ENCODE measurements at regions not wholly inside any gene's neighbourhood (a gene's known extent, or its start where the extent isn't known, plus 50 kb on each side); places are given as distances from the start of the nearest gene placed in this dataset.

DNA sequence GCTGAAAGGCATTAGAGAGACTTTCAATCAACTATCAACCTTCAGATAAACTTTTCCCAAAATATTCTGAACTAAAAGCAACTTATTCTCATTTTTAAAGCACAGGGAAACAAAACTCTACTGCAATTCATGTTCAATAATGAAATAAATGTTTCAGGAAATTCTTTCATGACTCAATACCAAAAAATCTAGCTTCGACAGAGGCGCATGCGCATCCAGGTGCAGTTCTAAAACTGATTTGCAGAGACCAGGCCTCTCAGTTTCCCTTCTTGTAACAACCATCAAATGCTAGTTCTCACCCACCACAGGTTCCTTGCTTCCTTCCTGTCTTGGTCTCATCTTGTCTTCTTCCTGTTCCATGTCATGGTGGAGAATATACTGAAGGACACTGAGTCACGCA is 55.3 kb upstream of the NRBF2 start:
- H3K9me3 ChIP-seq, result no peaks in the 10 kb centered on the region
- no peak overlapping the region for H3K4me2 ChIP-seq
- H3K36me3 ChIP-seq, result no peaks in the 10 kb centered on the region
- TF ChIP-seq Cebpa-rat (IDR thresholded peaks at IDR 0.05), result no peak
- no peaks in the 10 kb centered on the region for H4K20me1 ChIP-seq
- no peaks in the 10 kb centered on the region for H3K27me3 ChIP-seq
- H3K4me1 ChIP-seq, result no peaks in the 10 kb centered on the region
- no peak overlapping the region for H3K9ac ChIP-seq
- H3K4me3 ChIP-seq, result no peak overlapping the region
- H3K27ac ChIP-seq, result no peak overlapping the region

- H3K4me2 ChIP-seq, result no peak overlapping the region
- no peak overlapping the region for H3K4me3 ChIP-seq
- no peak for TF ChIP-seq Cebpa-rat (IDR thresholded peaks at IDR 0.05)
- H3K36me3 ChIP-seq, result no peaks in the 10 kb centered on the region
- H3K9me3 ChIP-seq, result no peaks in the 10 kb centered on the region
- no peak overlapping the region for H3K27ac ChIP-seq
- H3K4me1 ChIP-seq, result peaks cover 7% of the 10 kb centered on the region; the same call in 1 of the 2 replicates
- H4K20me1 ChIP-seq, result no peaks in the 10 kb centered on the region
- no peak overlapping the region for H3K9ac ChIP-seq
- H3K27me3 ChIP-seq, result no peaks in the 10 kb centered on the region
Observed at GRCh38 chr10:63072951-63073350, 60.2 kb upstream of the NRBF2 start.

GRCh38 chr10:63071145-63071544 is 62.0 kb upstream of the NRBF2 start:
- H3K27ac ChIP-seq, result no peak overlapping the region
- no peaks in the 10 kb centered on the region for H3K36me3 ChIP-seq
- H4K20me1 ChIP-seq, result no peaks in the 10 kb centered on the region
- H3K9ac ChIP-seq, result no peak overlapping the region
- H3K4me2 ChIP-seq, result no peak overlapping the region
- no peak for TF ChIP-seq Cebpa-rat (IDR thresholded peaks at IDR 0.05)
- H3K4me1 ChIP-seq, result peaks cover 7% of the 10 kb centered on the region; the same call in 1 of the 2 replicates
- no peak overlapping the region for H3K4me3 ChIP-seq
- H3K9me3 ChIP-seq, result no peaks in the 10 kb centered on the region
- H3K27me3 ChIP-seq, result no peaks in the 10 kb centered on the region

DNA sequence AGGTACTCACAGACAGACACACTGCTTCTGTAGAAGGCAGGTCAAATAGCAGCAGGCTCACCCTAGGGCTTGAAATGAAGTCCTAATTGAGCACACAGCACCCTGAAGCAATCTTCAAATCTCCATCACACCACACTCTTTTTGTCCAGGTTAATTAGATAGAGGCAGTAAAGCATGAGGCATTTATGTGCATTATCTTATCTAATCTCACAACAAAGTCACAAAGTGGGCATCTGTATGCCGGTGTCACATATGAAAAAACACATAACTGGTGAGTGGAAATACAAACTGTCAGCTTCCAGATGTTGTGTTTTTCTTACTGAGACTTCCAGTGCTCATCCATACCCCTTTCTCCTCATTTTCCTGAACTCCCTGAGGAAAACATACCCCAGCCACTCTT is 63.8 kb upstream of the NRBF2 start:
- Histone ChIP-seq H3K4me3 (no peak overlapping the region), H3K4me2 (no peak overlapping the region), H3K9me3 (no peaks in the 10 kb centered on the region), H3K27ac (no peak overlapping the region), H3K27me3 (no peaks in the 10 kb centered on the region), H3K36me3 (no peaks in the 10 kb centered on the region), H3K9ac (no peak overlapping the region), H3K4me1 (peaks cover 7% of the 10 kb centered on the region; the same call in 1 of the 2 replicates), H4K20me1 (no peaks in the 10 kb centered on the region)
- TF ChIP-seq Cebpa-rat (IDR thresholded peaks at IDR 0.05), result no peak

DNA sequence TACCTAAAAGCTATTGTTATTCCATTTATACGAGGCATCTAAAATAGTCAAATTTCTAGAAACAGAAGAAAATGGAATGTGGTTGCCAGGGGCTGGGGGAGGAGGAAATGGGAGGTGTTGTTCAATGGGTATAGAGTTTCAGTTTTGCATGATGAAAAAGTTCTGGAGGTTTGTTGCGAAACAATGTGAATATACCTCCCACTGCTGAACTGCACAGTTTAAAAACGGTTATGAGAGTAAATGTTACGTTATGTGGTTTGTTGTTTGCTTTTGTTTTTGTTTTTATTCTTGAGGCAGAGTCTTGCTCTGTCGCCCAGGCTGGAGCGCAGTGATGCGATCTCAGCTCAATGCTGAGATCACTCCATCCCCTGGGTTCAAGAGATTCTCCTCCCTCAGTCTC is 64.9 kb upstream of the NRBF2 start:
- Histone ChIP-seq H3K4me2 (no peak overlapping the region), H3K4me3 (no peak overlapping the region), H3K9ac (no peak overlapping the region), H3K9me3 (no peaks in the 10 kb centered on the region), H3K27me3 (no peaks in the 10 kb centered on the region), H3K27ac (no peak overlapping the region), H4K20me1 (no peaks in the 10 kb centered on the region), H3K4me1 (peaks cover 7% of the 10 kb centered on the region; the same call in 1 of the 2 replicates), H3K36me3 (no peaks in the 10 kb centered on the region)
- peak; percentile 34; the same call in 1 of the 2 replicates for TF ChIP-seq Cebpa-rat (IDR thresholded peaks at IDR 0.05)

DNA sequence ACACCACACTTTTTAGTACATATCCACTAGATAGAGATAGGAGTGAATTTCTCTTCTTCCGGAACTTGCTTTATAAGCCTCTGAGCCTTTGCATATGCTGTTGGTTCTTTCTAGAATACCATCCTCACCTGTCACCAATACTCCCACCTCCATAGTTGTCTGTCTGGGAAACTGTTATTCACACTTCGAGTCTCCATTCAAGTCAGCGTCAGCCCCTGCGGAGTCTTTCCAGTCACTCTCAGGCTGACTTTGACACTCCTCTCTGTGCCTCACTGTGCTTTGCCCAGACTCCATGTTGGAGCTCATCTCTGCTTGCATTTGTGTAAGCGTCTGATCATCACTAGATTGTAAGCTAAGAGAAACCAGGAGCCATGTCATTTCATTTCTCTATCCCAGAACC is 66.5 kb upstream of the NRBF2 start:
- Histone ChIP-seq H3K4me3 (no peak overlapping the region), H4K20me1 (no peaks in the 10 kb centered on the region), H3K4me1 (0 out of 2 replicates have a peak, but pooled peaks cover under 1% of the 10 kb centered on the region), H3K9ac (no peak overlapping the region), H3K36me3 (no peaks in the 10 kb centered on the region), H3K4me2 (no peak overlapping the region), H3K9me3 (no peaks in the 10 kb centered on the region), H3K27ac (no peak overlapping the region), H3K27me3 (no peaks in the 10 kb centered on the region)
- no peak for TF ChIP-seq Cebpa-rat (IDR thresholded peaks at IDR 0.05)

DNA sequence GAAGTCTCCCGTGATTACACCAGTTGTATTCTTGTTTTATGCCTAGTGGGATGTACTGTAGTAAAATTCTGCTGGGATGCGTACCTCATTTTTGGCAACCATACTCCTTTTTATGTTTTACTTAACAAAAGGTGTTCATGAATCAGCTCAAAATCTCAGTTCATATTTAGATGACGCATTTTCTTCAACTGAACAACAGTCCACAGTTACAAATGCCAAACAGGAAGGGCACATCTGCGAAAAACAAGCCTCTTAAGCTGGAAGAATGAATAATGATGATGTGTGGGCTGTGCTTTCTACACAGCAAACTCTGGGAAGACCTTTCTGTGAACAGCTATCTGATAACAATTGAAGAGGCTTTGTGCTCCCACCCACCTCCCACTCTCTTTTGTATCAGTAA is 68.4 kb upstream of the NRBF2 start:
- Histone ChIP-seq H3K4me2 (no peak overlapping the region), H3K27me3 (no peaks in the 10 kb centered on the region), H3K27ac (no peak overlapping the region), H3K4me3 (no peak overlapping the region), H3K4me1 (no peaks in the 10 kb centered on the region), H4K20me1 (no peaks in the 10 kb centered on the region), H3K36me3 (no peaks in the 10 kb centered on the region), H3K9me3 (no peaks in the 10 kb centered on the region), H3K9ac (no peak overlapping the region)
- no peak for TF ChIP-seq Cebpa-rat (IDR thresholded peaks at IDR 0.05)

GRCh38 chr10:63058236-63058635 is 74.9 kb upstream of the NRBF2 start:
- Histone ChIP-seq H3K9me3 (no peaks in the 10 kb centered on the region), H3K4me1 (0 out of 2 replicates have a peak, but pooled peaks cover 5% of the 10 kb centered on the region), H3K4me3 (no peak overlapping the region), H3K9ac (no peak overlapping the region), H3K4me2 (no peak overlapping the region), H4K20me1 (no peaks in the 10 kb centered on the region), H3K36me3 (no peaks in the 10 kb centered on the region), H3K27me3 (no peaks in the 10 kb centered on the region), H3K27ac (no peak overlapping the region)
- TF ChIP-seq Cebpa-rat (IDR thresholded peaks at IDR 0.05), result no peak

DNA sequence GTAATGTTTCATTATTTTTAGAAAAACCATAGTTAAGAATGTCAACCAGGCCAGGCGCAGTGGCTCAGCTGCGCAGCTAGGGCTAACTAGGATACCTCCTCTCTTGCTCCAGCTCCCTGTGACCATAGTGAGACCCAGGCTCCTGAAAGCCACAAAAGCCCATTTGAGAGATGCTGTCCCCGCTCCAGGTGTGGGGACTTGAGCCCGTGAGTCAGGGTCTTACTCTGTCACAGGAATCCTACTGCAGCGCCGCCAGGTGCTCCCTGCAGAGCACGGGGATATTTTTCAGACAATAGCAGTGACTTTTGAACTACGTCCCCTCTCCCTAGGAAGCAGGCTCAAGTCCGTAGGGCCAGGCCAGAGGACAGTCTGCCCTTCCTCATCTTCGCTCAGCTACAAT is 75.6 kb upstream of the NRBF2 start:
- Histone ChIP-seq H3K4me3 (no peak overlapping the region), H3K9ac (no peak overlapping the region), H3K36me3 (no peaks in the 10 kb centered on the region), H4K20me1 (no peaks in the 10 kb centered on the region), H3K9me3 (no peaks in the 10 kb centered on the region), H3K27ac (no peak overlapping the region), H3K27me3 (no peaks in the 10 kb centered on the region), H3K4me1 (0 out of 2 replicates have a peak, but pooled peaks cover 5% of the 10 kb centered on the region), H3K4me2 (no peak overlapping the region)
- TF ChIP-seq Cebpa-rat (IDR thresholded peaks at IDR 0.05), result no peak

- no peaks in the 10 kb centered on the region for H3K27me3 ChIP-seq
- H3K9ac ChIP-seq, result no peak overlapping the region
- no peaks in the 10 kb centered on the region for H4K20me1 ChIP-seq
- H3K4me2 ChIP-seq, result no peak overlapping the region
- TF ChIP-seq Cebpa-rat (IDR thresholded peaks at IDR 0.05), result no peak
- no peak overlapping the region for H3K4me3 ChIP-seq
- no peaks in the 10 kb centered on the region for H3K9me3 ChIP-seq
- no peak overlapping the region for H3K27ac ChIP-seq
- 0 out of 2 replicates have a peak, but pooled peaks cover 5% of the 10 kb centered on the region for H3K4me1 ChIP-seq
- no peaks in the 10 kb centered on the region for H3K36me3 ChIP-seq
Observed at GRCh38 chr10:63055705-63056104, 77.4 kb upstream of the NRBF2 start.
